SH-SY5Y (cell line): ENCODE measurements at regions not wholly inside any gene's neighbourhood (a gene's known extent, or its start where the extent isn't known, plus 50 kb on each side); places are given as distances from the start of the nearest gene placed in this dataset.

ENCODE experiments used
- GATA2 ChIP-seq: IDR thresholded peaks from 2 replicates; pipeline ENCODE4 v1.6.1; 2011; ENCODE audit warnings: mild to moderate bottlenecking, low read depth, low read length
- GATA3 ChIP-seq: IDR thresholded peaks from 2 replicates; pipeline ENCODE4 v1.6.1; 2011; ENCODE audit warnings: low read depth, mild to moderate bottlenecking, low read length, moderate library complexity

DNA sequence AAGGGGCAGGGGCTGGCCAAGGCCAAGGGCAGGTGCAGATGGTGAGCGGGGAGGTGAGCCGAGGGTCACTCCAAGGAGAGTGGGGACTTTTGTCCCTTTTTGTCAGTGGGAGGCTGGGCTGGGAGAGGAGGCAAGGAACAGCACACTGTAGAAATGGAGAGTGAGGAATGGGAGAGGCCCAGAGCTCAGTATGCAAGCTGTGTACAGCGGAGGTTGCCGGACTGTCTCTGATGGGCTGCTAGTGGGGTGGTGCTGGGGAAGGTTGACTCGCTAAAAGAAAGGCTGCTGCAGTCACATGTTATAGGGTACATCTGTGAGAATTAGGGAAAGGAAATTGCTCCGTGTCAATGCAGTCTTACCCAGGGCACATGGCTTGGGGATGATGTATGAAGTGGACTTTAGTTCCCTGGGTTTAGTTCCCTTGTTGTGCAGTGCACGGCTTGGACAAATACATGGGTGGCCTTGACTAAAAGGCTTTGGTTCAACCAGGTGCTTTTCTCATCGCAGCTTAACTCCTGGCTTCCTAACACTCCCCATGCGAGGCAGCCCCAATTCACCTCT, 57.1 kb upstream of the STX18 start:
- no peak for TF ChIP-seq GATA2
- no peak for TF ChIP-seq GATA3
